ENCODE measurements at regions not wholly inside any gene's neighbourhood (a gene's known extent, or its start where the extent isn't known, plus 50 kb on each side); places are given as distances from the start of the nearest gene placed in this dataset.

DNA sequence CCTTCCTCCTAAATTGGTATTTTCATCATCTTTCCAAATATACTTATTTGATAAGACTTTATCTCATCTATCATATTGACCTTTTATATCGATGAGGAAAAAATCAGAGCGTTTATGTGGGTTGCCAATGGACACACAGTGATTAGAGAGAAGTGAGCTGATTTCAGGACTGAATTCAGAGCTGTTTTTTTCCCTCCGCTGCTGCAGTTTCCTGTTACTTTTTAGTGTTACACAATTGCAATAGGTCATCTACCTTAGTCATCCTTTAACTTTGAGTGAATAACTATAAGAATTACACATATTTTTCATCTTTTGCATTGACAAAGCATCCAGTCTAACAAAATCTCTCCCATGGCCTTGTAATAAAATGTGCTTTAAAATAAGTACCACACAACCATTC lies 266.3 kb upstream of the CNTN4 start:
- Mint-ChIP-seq H3K27ac (no peak overlapping the region), H3K36me3 (ENCODE audit: low read depth) (no peaks in the 10 kb centered on the region)
- DNase-seq: no peak

DNA sequence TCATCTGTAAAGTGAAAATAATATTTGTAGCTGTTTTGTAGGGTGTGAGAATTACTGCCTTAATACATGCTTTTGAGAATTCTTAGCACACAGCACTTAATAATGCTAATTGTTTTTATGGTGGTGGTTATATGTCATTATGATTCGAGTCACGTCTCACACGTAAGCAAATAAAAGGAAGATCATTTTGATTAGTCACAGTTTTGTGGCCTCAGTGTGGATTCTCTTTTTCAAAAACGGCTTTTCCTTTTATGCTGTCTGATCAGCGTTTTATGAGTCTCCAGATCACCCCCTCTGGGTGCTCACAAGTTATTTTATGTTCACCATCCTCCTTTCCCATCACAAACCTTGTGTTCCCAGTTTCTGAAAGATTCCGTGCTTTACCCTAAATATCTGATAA lies 255.6 kb upstream of the CNTN4 start:
- H3K27me3 Mint-ChIP-seq: no peaks in the 10 kb centered on the region
- no peak for DNase-seq
- intact Hi-C loops (cut with micrococcal nuclease): no loop called here
- no peaks in the 10 kb centered on the region for H3K4me1 Mint-ChIP-seq
- no peak overlapping the region for H3K4me3 Mint-ChIP-seq
- no peaks in the 10 kb centered on the region for H3K36me3 Mint-ChIP-seq (ENCODE audit: low read depth)
- no peak overlapping the region for H3K27ac Mint-ChIP-seq
- H3K9me3 Mint-ChIP-seq: peaks cover 14% of the 10 kb centered on the region

More for the DNA sequence above, 266.3 kb upstream of the CNTN4 start:
- Mint-ChIP-seq H3K4me3 (no peak overlapping the region), H3K9me3 (no peaks in the 10 kb centered on the region), H3K4me1 (no peaks in the 10 kb centered on the region), H3K27me3 (no peaks in the 10 kb centered on the region)
- intact Hi-C loops (cut with micrococcal nuclease): no loop called here

DNA sequence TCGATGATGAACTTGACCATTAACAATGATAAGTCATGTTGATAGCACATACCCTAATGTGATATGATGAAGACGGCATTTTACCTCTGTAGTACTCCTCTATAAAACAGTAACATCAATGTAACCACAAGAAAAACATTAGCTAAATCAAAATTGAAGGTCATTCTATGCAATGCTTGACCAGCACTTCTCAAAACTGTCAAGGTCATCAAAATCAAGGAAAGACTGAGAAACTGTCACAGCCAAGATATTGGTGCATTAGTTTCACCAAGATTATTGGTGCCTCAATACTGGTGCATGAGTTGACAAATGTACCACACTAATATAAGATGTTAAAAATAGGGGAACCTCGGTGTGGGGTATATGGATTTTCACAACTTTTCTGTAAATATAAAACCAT lies 251.1 kb upstream of the CNTN4 start:
- H3K4me3 Mint-ChIP-seq: no peak overlapping the region
- no peak overlapping the region for H3K27ac Mint-ChIP-seq
- no peaks in the 10 kb centered on the region for H3K36me3 Mint-ChIP-seq (ENCODE audit: low read depth)
- no peaks in the 10 kb centered on the region for H3K4me1 Mint-ChIP-seq
- DNase-seq: no peak
- intact Hi-C loops (cut with micrococcal nuclease): no loop called here
- H3K27me3 Mint-ChIP-seq: no peaks in the 10 kb centered on the region
- H3K9me3 Mint-ChIP-seq: peaks cover 11% of the 10 kb centered on the region

DNA sequence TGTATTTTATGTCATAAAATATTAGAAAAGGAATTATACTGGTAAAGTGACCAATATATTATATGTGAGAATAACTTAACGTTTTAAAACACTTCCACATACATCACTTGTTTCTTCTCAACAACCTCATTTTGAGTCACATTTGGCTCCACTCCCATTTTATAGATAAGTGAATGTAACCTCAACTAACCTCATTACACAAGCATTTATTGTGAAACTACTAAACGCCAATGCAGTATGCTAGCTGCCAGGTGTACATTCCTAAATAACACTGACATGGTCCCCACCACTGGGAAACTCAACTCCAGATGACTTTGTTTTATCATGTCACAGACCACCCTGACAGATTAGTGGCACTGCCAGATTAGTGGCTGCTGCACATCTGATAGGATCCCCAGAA lies 249.7 kb upstream of the CNTN4 start:
- H3K4me1 Mint-ChIP-seq: no peaks in the 10 kb centered on the region
- intact Hi-C loops (cut with micrococcal nuclease): no loop called here
- no peak overlapping the region for H3K27ac Mint-ChIP-seq
- peaks cover 3% of the 10 kb centered on the region for H3K9me3 Mint-ChIP-seq
- DNase-seq: no peak
- H3K36me3 Mint-ChIP-seq (ENCODE audit: low read depth): no peaks in the 10 kb centered on the region
- no peak overlapping the region for H3K4me3 Mint-ChIP-seq
- H3K27me3 Mint-ChIP-seq: no peaks in the 10 kb centered on the region

DNA sequence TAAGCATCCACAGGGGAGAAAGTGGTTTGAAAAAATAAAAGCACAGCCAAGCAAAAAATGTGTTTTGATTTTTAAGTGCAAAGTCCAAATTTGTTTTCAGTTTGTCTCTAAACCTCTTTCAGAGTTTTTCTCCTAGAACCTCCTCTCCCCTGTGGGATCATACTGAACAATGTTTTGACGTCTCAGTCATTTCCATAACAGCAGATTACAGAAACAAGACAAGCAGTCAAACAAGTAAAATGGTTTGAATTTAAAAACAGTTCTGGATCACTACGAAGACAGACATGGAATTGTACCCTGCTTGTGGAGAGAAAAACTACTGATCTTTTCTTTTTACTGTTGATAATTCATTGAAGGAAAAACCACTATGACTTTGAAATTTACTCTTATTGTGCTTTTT lies 245.7 kb upstream of the CNTN4 start:
- H3K36me3 Mint-ChIP-seq (ENCODE audit: low read depth): no peaks in the 10 kb centered on the region
- no peaks in the 10 kb centered on the region for H3K4me1 Mint-ChIP-seq
- no peak overlapping the region for H3K27ac Mint-ChIP-seq
- no peak overlapping the region for H3K4me3 Mint-ChIP-seq
- DNase-seq: no peak
- no peaks in the 10 kb centered on the region for H3K27me3 Mint-ChIP-seq
- intact Hi-C loops (cut with micrococcal nuclease): no loop called here
- no peaks in the 10 kb centered on the region for H3K9me3 Mint-ChIP-seq

DNA sequence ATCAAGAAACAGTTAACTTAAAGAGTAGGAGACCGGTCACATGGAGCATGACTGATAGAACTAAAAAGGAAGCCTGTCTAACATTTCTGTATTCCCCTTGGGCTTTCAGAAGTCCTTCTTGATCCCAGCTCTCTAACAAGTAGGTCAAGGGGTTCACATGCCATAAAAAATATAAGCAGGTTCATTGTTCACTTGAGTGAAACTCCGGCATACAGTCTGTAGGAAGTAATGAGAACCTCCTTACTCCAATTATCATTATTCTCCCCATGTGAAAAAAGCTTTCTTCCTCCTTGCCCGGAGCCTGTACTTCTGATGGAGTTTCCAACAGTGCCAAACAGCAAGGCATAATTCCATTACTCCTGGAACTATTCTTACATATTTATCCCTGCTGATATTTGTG lies 242.8 kb upstream of the CNTN4 start:
- DNase-seq: no peak
- no peak overlapping the region for H3K27ac Mint-ChIP-seq
- H3K4me3 Mint-ChIP-seq: no peak overlapping the region
- H3K27me3 Mint-ChIP-seq: no peaks in the 10 kb centered on the region
- intact Hi-C loops (cut with micrococcal nuclease): no loop called here
- H3K36me3 Mint-ChIP-seq (ENCODE audit: low read depth): no peaks in the 10 kb centered on the region
- H3K4me1 Mint-ChIP-seq: no peaks in the 10 kb centered on the region
- no peaks in the 10 kb centered on the region for H3K9me3 Mint-ChIP-seq

DNA sequence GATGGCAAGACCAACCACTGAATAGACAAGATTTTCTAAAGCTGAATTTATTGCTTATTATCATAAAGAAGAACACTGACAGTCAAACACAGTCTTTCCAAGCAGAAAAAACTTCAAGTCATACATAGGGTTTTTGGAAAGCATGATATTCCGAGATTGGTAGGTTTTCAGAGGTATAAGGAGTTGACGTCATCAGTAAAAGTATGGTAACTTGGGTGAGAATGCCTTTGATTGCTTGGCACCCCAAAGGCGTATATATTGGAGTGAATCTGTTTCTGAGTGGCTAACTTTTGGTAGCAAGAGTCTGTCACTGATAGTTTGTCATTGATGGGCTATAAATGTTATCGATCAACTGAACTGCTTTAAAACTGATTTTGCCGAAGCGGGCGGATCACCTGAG lies 227.9 kb upstream of the CNTN4 start:
- Mint-ChIP-seq H3K4me3 (no peak overlapping the region), H3K4me1 (no peaks in the 10 kb centered on the region), H3K27ac (no peak overlapping the region), H3K9me3 (no peaks in the 10 kb centered on the region), H3K36me3 (ENCODE audit: low read depth) (no peaks in the 10 kb centered on the region), H3K27me3 (no peaks in the 10 kb centered on the region)
- intact Hi-C loops (cut with micrococcal nuclease): no loop called here
- DNase-seq: no peak

DNA sequence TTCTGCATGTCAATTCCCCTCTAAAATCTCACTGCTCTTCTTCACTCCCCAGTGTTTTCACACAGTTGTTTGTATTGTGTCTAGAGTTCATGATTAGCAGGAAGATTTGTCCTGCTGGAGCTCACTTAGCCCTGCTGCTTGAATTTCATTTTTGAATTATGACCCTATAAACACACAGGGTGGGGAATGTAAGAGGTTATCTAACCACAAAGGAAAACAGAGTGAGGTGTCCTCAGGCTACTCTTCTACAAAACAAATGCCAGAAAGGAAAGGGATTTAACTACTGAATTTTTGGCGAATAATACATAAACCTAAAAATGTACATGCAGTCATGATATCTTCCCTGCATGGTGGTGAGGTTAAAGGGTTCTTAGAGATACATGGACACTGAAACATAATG lies 215.1 kb upstream of the CNTN4 start:
- no peak overlapping the region for H3K27ac Mint-ChIP-seq
- intact Hi-C loops (cut with micrococcal nuclease): no loop called here
- H3K9me3 Mint-ChIP-seq: no peaks in the 10 kb centered on the region
- no peaks in the 10 kb centered on the region for H3K27me3 Mint-ChIP-seq
- H3K4me3 Mint-ChIP-seq: no peak overlapping the region
- H3K36me3 Mint-ChIP-seq (ENCODE audit: low read depth): no peaks in the 10 kb centered on the region
- no peaks in the 10 kb centered on the region for H3K4me1 Mint-ChIP-seq
- no peak for DNase-seq

DNA sequence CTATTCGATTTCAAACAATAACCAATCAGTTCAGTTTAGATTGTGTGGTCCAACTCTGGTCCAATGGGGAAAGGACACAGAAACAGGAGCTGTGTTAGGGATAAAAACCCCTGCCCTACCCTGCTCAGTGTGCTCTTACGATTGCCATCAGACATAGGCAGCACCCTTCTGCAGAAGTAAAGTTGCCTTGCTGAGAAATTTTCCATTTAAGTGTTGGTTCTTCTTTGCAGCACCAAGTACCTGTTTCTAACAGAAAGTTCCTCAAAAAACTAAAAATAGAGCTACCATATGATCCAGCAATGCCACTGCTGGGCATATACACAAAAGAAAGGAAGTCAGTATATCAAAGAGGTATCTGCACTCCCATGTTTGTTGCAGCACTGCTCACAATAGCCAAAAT lies 206.2 kb upstream of the CNTN4 start:
- H3K36me3 Mint-ChIP-seq (ENCODE audit: low read depth): no peaks in the 10 kb centered on the region
- peaks cover 10% of the 10 kb centered on the region for H3K9me3 Mint-ChIP-seq
- H3K4me3 Mint-ChIP-seq: no peak overlapping the region
- H3K27me3 Mint-ChIP-seq: no peaks in the 10 kb centered on the region
- H3K27ac Mint-ChIP-seq: no peak overlapping the region
- intact Hi-C loops (cut with micrococcal nuclease): no loop called here
- H3K4me1 Mint-ChIP-seq: no peaks in the 10 kb centered on the region
- DNase-seq: no peak

DNA sequence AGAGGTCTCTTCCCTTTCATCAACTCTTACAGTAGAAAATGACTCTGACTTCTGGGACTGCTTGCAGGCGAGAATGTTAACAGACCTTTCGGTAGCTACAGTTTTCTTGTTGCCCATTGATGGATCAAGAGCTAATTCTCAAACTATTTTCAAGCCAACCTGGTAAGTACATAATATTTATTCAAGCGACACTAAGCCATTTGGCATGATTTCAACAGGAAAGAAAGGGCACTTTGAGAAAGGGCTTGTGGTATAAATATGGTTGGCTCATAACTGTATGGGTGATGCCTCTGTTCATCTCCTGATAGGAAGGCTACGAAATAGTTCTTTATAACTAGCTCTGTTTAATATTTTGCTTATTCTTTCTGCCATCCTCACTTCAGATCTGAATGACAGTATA lies 196.2 kb upstream of the CNTN4 start:
- Mint-ChIP-seq H3K9me3 (peaks cover 7% of the 10 kb centered on the region), H3K4me3 (no peak overlapping the region), H3K4me1 (no peaks in the 10 kb centered on the region), H3K36me3 (ENCODE audit: low read depth) (no peaks in the 10 kb centered on the region), H3K27me3 (no peaks in the 10 kb centered on the region), H3K27ac (no peak overlapping the region)
- intact Hi-C loops (cut with micrococcal nuclease): no loop called here
- DNase-seq: no peak

DNA sequence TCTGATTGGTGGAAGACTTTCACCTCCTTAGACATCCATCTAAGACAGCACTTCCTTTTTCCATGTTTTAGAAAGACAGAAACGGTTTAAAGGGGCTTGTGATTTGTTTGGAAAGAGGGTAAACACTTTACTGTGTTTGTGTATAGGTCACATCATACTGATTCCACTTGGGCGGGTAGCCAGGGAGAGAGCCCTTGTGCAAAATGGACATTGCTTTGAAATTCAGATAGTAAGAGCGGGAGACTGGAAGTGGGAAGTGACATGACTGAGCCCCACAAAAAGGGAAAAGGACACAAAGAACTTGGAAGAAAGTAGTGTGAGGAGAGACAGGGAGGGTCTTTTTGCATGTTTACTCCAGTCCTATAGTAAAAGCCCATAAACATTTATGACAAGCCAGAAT lies 195.6 kb upstream of the CNTN4 start:
- DNase-seq: no peak
- Mint-ChIP-seq H3K36me3 (ENCODE audit: low read depth) (no peaks in the 10 kb centered on the region), H3K9me3 (peaks cover 7% of the 10 kb centered on the region), H3K27me3 (no peaks in the 10 kb centered on the region), H3K4me1 (no peaks in the 10 kb centered on the region), H3K4me3 (no peak overlapping the region), H3K27ac (no peak overlapping the region)
- intact Hi-C loops (cut with micrococcal nuclease): no loop called here

DNA sequence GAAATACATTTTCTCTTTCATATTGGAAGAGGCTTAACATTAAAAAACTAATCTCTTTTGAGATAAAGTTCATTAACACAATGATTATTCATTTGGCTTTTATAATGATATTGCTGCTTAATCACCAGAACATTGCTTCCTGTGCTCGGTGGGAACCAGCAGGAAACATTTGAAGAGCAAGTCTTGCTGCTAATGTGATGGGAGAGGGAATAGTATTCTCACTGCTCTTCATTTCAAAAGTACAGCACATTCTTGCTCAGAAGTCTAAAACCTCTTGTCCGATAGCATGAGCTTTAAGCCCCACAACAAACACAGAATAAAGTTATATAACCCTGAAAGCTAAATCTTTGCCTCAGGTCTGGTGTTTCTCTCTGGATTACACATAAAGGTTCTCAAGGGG lies 190.8 kb upstream of the CNTN4 start:
- H3K27me3 Mint-ChIP-seq: no peaks in the 10 kb centered on the region
- peaks cover 7% of the 10 kb centered on the region for H3K9me3 Mint-ChIP-seq
- no peaks in the 10 kb centered on the region for H3K4me1 Mint-ChIP-seq
- H3K27ac Mint-ChIP-seq: no peak overlapping the region
- H3K36me3 Mint-ChIP-seq (ENCODE audit: low read depth): no peaks in the 10 kb centered on the region
- intact Hi-C loops (cut with micrococcal nuclease): no loop called here
- DNase-seq: no peak
- no peak overlapping the region for H3K4me3 Mint-ChIP-seq

DNA sequence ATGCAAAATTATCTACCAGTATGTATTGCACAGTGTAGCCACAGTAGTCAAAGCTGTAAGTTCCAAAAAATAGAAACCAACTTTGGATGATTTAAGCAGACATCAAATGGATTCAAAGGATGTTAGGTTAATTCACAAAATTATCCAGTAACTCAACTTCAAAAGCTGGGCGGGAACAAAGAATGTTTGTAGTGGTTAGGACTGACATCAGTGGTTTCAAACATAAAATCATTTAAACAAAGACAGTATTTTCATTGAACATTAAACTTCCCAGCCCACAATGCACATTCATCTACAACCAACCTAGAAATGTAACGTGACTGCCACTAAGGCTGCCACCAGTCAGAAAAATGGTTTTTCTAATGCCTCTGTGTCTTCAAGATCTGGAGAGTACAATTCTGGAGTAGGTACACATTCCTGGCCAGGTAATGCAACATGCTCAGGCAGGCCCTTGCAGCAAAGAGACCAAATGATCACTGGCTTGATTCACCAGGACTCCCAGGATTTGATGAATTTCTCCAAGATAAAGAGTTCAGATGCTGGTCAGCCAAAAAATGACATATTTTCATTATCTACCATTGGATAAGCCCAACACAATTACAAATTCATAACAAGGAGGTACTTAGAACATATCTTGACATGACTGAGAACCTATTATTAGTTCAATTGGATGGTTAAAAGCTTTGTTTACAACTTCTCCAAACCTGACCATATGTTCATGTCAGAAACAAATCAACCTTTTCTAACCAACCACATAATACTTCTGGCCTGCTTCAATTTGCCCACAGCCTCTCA lies 189.8 kb upstream of the CNTN4 start:
- no peak for DNase-seq
- no peak overlapping the region for H3K27ac Mint-ChIP-seq
- no peaks in the 10 kb centered on the region for H3K27me3 Mint-ChIP-seq
- H3K36me3 Mint-ChIP-seq (ENCODE audit: low read depth): no peaks in the 10 kb centered on the region
- no peaks in the 10 kb centered on the region for H3K4me1 Mint-ChIP-seq
- no peak overlapping the region for H3K4me3 Mint-ChIP-seq
- intact Hi-C loops (cut with micrococcal nuclease): no loop called here
- peaks cover 7% of the 10 kb centered on the region for H3K9me3 Mint-ChIP-seq

DNA sequence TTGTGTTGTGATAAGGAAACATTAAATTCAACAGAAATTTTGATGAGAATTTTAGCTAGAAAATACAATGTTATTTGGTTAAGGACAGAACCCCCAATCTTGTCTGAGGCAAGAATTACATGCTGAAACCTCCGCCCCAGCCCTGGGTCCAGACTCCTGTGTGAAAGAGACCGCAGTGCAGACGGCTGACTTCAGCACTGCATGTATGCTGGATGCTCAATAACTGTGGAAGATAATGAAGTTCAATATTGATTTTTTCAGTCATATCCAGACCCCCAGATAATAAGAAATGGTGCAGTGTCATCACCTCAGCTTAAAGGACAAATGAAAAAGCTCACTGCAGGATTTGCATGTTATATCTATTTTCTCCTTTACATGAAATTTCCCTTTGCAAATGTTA lies 188.3 kb upstream of the CNTN4 start:
- Mint-ChIP-seq H3K27me3 (no peaks in the 10 kb centered on the region), H3K4me3 (no peak overlapping the region), H3K27ac (no peak overlapping the region), H3K9me3 (peaks cover 7% of the 10 kb centered on the region), H3K36me3 (ENCODE audit: low read depth) (no peaks in the 10 kb centered on the region), H3K4me1 (no peaks in the 10 kb centered on the region)
- intact Hi-C loops (cut with micrococcal nuclease): no loop called here
- DNase-seq: no peak

DNA sequence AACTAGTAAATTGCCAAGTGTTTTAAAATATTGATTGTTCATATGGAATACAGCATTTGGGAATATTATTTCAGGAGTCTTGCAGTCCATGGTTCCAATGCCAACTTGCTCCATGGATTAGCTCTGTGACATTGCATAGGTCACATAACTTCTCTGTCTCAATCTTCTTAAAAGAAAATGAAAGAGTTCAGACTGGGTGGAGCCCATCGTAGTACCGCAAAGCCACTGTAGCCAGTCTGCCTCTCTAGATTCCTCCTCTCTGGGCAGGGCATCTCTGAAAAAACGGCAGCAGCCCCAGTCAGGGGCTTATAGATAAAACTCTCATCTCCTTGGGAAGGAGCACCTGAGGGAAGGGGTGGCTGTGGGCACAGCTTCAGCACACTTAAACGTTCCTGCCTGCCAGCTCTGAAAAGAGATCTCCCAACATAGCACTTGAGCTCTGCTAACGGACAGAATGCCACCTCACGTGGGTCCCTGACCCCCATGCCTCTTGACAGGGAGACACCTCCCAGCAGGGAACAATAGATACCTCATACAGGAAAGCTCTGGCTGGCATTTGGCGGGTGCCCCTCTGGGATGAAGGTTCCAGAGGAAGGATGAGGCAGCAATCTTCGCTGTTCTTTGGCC lies 168.8 kb upstream of the CNTN4 start:
- H3K4me1 Mint-ChIP-seq: no peaks in the 10 kb centered on the region
- no peaks in the 10 kb centered on the region for H3K27me3 Mint-ChIP-seq
- DNase-seq: no peak
- H3K27ac Mint-ChIP-seq: no peak overlapping the region
- H3K36me3 Mint-ChIP-seq (ENCODE audit: low read depth): no peaks in the 10 kb centered on the region
- no peaks in the 10 kb centered on the region for H3K9me3 Mint-ChIP-seq
- no peak overlapping the region for H3K4me3 Mint-ChIP-seq
- intact Hi-C loops (cut with micrococcal nuclease): no loop called here
